Myocyte (in vitro differentiated cells): ENCODE measurements at regions not wholly inside any gene's neighbourhood (a gene's known extent, or its start where the extent isn't known, plus 50 kb on each side); places are given as distances from the start of the nearest gene placed in this dataset.

ENCODE experiments used
- DNase-seq: peaks from one replicate; pipeline ENCODE4 v3.0.0-alpha.2; 2012; ENCODE audit warnings: low read depth

- peak; percentile 93 for DNase-seq
Observed at GRCh38 chr9:13759551-13759950, 480.1 kb upstream of the MPDZ start.

GRCh38 chr9:13758936-13759335 lies 479.4 kb upstream of the MPDZ start:
- peak; percentile 79 for DNase-seq

GRCh38 chr9:13756943-13757342 lies 477.5 kb upstream of the MPDZ start:
- DNase-seq = no peak

- DNase-seq = no peak
Observed at GRCh38 chr9:13755551-13755950, 476.1 kb upstream of the MPDZ start.

- no peak for DNase-seq
Observed at GRCh38 chr9:13750639-13751038, 471.1 kb upstream of the MPDZ start.

- peak; percentile 56 for DNase-seq
Observed at GRCh38 chr9:13750061-13750460, 470.6 kb upstream of the MPDZ start.

- no peak for DNase-seq
Observed at GRCh38 chr9:13746876-13747275, 467.4 kb upstream of the MPDZ start.

- DNase-seq = no peak
Observed at GRCh38 chr9:13744261-13744901, 464.9 kb upstream of the MPDZ start.

GRCh38 chr9:13737885-13738284 lies 458.4 kb upstream of the MPDZ start:
- no peak for DNase-seq

- no peak for DNase-seq
Observed at GRCh38 chr9:13735181-13735580, 455.7 kb upstream of the MPDZ start.

GRCh38 chr9:13734601-13735000 lies 455.1 kb upstream of the MPDZ start:
- no peak for DNase-seq

- no peak for DNase-seq
Observed at GRCh38 chr9:13732290-13732689, 452.8 kb upstream of the MPDZ start.

- DNase-seq = no peak
Observed at GRCh38 chr9:13731637-13732036, 452.1 kb upstream of the MPDZ start.

GRCh38 chr9:13729955-13730354 lies 450.5 kb upstream of the MPDZ start:
- DNase-seq = no peak

GRCh38 chr9:13728917-13729811 lies 449.7 kb upstream of the MPDZ start:
- peak; percentile 51 for DNase-seq

GRCh38 chr9:13728131-13728530 lies 448.6 kb upstream of the MPDZ start:
- peak; percentile 81 for DNase-seq

GRCh38 chr9:13726746-13727145 lies 447.3 kb upstream of the MPDZ start:
- no peak for DNase-seq

- no peak for DNase-seq
Observed at GRCh38 chr9:13725516-13725915, 446.0 kb upstream of the MPDZ start.

- peak; percentile 46 for DNase-seq
Observed at GRCh38 chr9:13721481-13722235, 442.2 kb upstream of the MPDZ start.

- DNase-seq = peak; percentile 30
Observed at GRCh38 chr9:13719981-13720676, 440.6 kb upstream of the MPDZ start.

GRCh38 chr9:13719446-13719845 lies 440.0 kb upstream of the MPDZ start:
- DNase-seq = no peak
